Esophagus muscularis mucosa (tissue), 4 donors: ENCODE measurements at regions not wholly inside any gene's neighbourhood (a gene's known extent, or its start where the extent isn't known, plus 50 kb on each side); places are given as distances from the start of the nearest gene placed in this dataset.

Experiments
- DNase-seq: peaks from one replicate; pipeline ENCODE4 v3.0.0-alpha.2; 2017; ENCODE audit errors: extremely low spot score
- H3K27ac ChIP-seq, 4 donors: fragments of 200-600 bp; sonication (generic); replicated peaks in 1 of 4; 1 replicate in 3 of 4; 2 replicates in 1 of 4; pipeline ENCODE4 v1.5.1; 2016 to 2019; ENCODE audit warnings: mild to moderate bottlenecking in 1 of 4
- H3K27me3 ChIP-seq, 4 donors: fragments of 200-600 bp; sonication (generic); one replicate each; pipeline versions ENCODE4 v1.5.1 to v1.6.0; 2016 to 2019
- H3K36me3 ChIP-seq, 4 donors: fragments of 200-600 bp; sonication (generic); one replicate each; pipeline ENCODE4 v1.5.1; 2016 to 2019
- H3K4me1 ChIP-seq, 4 donors: fragments of 200-600 bp; sonication (generic); one replicate each; pipeline ENCODE4 v1.5.1; 2016 to 2019
- H3K4me3 ChIP-seq, 4 donors: fragments of 200-600 bp; sonication (generic); 1 replicate in 2 of 4; 2 replicates in 2 of 4; pipeline ENCODE4 v1.5.1; 2016 to 2019; ENCODE audit warnings: mild to moderate bottlenecking in 4 of 4, moderate library complexity in 1 of 4
- H3K9me3 ChIP-seq, 4 donors: fragments of 200-600 bp; sonication (generic); 1 replicate in 3 of 4; 2 replicates in 1 of 4; pipeline ENCODE4 v1.5.1; 2016 to 2019
- CTCF ChIP-seq, 3 experiments: fragments of 200-600 bp in 2 of 3; fragments of 450-650 bp in 1 of 3; sonication (generic) in 2 of 3; IDR thresholded peaks; one replicate each; pipeline ENCODE4 v1.5.1; 2017 to 2019; ENCODE audit warnings: antibody characterized with exemption in 3 of 3, mild to moderate bottlenecking in 2 of 3, moderate library complexity in 1 of 3
- EP300 ChIP-seq: sonication (generic); formaldehyde crosslinking; IDR thresholded peaks from one replicate; pipeline ENCODE4 v1.6.1; 2017; ENCODE audit warnings: antibody characterized with exemption
- POLR2A ChIP-seq: fragments of 450-650 bp; IDR thresholded peaks from one replicate; pipeline ENCODE4 v1.6.1; 2017; ENCODE audit warnings: antibody characterized with exemption, moderate library complexity, mild to moderate bottlenecking, low read depth
- POLR2AphosphoS5 ChIP-seq, 2 donors: sonication (generic); formaldehyde crosslinking; IDR thresholded peaks; one replicate each; pipeline ENCODE4 v1.6.1; 2017; ENCODE audit warnings: antibody characterized with exemption in 2 of 2
- WGBS: methylation state at CpG from one replicate; pipeline ENCODE4 v1.1.5; 2018; 5-methylcytosine and 5-hydroxymethylcytosine counted together
- intact Hi-C: fragments of 100-400 bp; cut with DNase I; formaldehyde crosslinking; loops from one replicate; pipeline ENCODE4 v1.15.1; 2023

- Histone ChIP-seq H3K27me3 (peaks cover 0 to 69% (median 0%) of the 10 kb centered on the region in 4 donors), H3K4me3 (no peak overlapping the region)
- 85% methylated on average over 9 of the region's 16 CpGs for WGBS
Measured at GRCh38 chr17:79466562-79467350, 144.1 kb downstream of the RBFOX3 start.

DNA sequence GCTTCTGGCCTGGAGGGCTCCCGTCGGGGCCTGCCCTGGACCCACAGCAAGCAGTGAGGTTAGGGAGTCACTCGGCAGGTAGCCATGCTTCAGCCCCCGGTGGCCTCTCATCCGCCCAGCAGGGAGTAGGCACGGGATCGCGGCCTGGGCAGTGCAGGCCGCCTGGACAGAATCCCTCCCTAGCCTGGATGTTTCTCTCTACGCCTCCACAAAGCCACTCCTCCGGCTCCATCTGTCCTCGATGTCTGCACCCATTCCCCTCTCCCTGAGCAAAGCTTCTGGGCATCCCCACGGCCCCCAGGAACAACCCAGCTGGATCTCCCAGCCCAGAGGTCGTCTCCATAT lies 145.2 kb downstream of the RBFOX3 start:
- H3K4me1 ChIP-seq: no peaks in the 10 kb centered on the region
- no peak overlapping the region for H3K4me3 ChIP-seq
- intact Hi-C loops: no loop called here
- H3K36me3 ChIP-seq: no peaks in the 10 kb centered on the region
- H3K27ac ChIP-seq: no peak overlapping the region
- no peak for DNase-seq
- no peaks in the 10 kb centered on the region for H3K9me3 ChIP-seq
- TF ChIP-seq CTCF (IDR thresholded peaks at IDR 0.05) (no peak), POLR2A (no peak), EP300 (no peak), POLR2AphosphoS5 (IDR thresholded peaks at IDR 0.05) (no peak)
- H3K27me3 ChIP-seq: peaks cover 0 to 58% (median 0%) of the 10 kb centered on the region in 4 donors
- 57% methylated on average over 12 of the region's 14 CpGs for WGBS

More at GRCh38 chr17:79466562-79467350, 144.1 kb downstream of the RBFOX3 start:
- no peak for DNase-seq
- Histone ChIP-seq H3K4me1 (no peaks in the 10 kb centered on the region), H3K9me3 (no peaks in the 10 kb centered on the region), H3K36me3 (no peaks in the 10 kb centered on the region), H3K27ac (no peak overlapping the region)
- intact Hi-C loops: no loop called here
- TF ChIP-seq POLR2A (no peak), CTCF (IDR thresholded peaks at IDR 0.05) (no peak), EP300 (no peak), POLR2AphosphoS5 (IDR thresholded peaks at IDR 0.05) (no peak)

- no peaks in the 10 kb centered on the region for H3K4me1 ChIP-seq
- WGBS: 62% methylated on average over 24 of the region's 25 CpGs
- peaks cover 0 to 54% (median 0%) of the 10 kb centered on the region in 4 donors for H3K27me3 ChIP-seq
- no peak for TF ChIP-seq EP300
- H3K36me3 ChIP-seq: no peaks in the 10 kb centered on the region
- H3K9me3 ChIP-seq: no peaks in the 10 kb centered on the region
- H3K4me3 ChIP-seq: no peak overlapping the region
- intact Hi-C loops: no loop called here
- H3K27ac ChIP-seq: no peak overlapping the region
- DNase-seq: no peak
Measured at GRCh38 chr17:79465011-79465680, 145.7 kb downstream of the RBFOX3 start.

- TF ChIP-seq EP300: no peak
- no peak for TF ChIP-seq POLR2A
- TF ChIP-seq CTCF (IDR thresholded peaks at IDR 0.05): no peak
- TF ChIP-seq POLR2AphosphoS5 (IDR thresholded peaks at IDR 0.05): no peak
- H3K4me3 ChIP-seq: no peak overlapping the region
- DNase-seq: no peak
- H3K9me3 ChIP-seq: no peaks in the 10 kb centered on the region
- no peak overlapping the region for H3K27ac ChIP-seq
- no peaks in the 10 kb centered on the region for H3K4me1 ChIP-seq
- intact Hi-C loops: no loop called here
- H3K27me3 ChIP-seq: peaks cover 0 to 47% (median 0%) of the 10 kb centered on the region in 4 donors
- 74% methylated on average over 19 of the region's 28 CpGs for WGBS
- H3K36me3 ChIP-seq: no peaks in the 10 kb centered on the region
Measured at GRCh38 chr17:79464318-79465010, 146.4 kb downstream of the RBFOX3 start.
